Transverse colon (tissue), 4 donors: ENCODE measurements at regions not wholly inside any gene's neighbourhood (a gene's known extent, or its start where the extent isn't known, plus 50 kb on each side); places are given as distances from the start of the nearest gene placed in this dataset.
A peak's percentile ranks its signal among the peaks of the same experiment; 100 is the strongest.

Experiments used
- DNase-seq: peaks from one replicate; pipeline ENCODE4 v3.0.0-alpha.2; 2019
- H3K27ac ChIP-seq, 4 donors: fragments of 200-600 bp; sonication (generic); 2 replicates each; pipeline ENCODE4 v1.5.1; 2016 to 2018; ENCODE audit warnings: inconsistent platforms in 4 of 4
- H3K27me3 ChIP-seq: fragments of 200-600 bp; sonication (generic); 2 replicates; pipeline ENCODE4 v1.5.1; 2017; ENCODE audit warnings: inconsistent platforms
- H3K36me3 ChIP-seq, 4 donors: fragments of 200-600 bp; sonication (generic); 2 replicates each; pipeline ENCODE4 v1.5.1; 2017 to 2019; ENCODE audit warnings: inconsistent platforms in 4 of 4
- H3K4me1 ChIP-seq, 4 donors: fragments of 200-600 bp; sonication (generic); 2 replicates each; pipeline ENCODE4 v1.5.1; 2017 to 2020; ENCODE audit warnings: inconsistent platforms in 4 of 4
- H3K4me3 ChIP-seq, 4 donors: fragments of 200-600 bp; sonication (generic); 1 replicate in 1 of 4; 2 replicates in 3 of 4; pipeline versions ENCODE4 v1.5.1 to v1.6.1; 2017 to 2019; ENCODE audit warnings: inconsistent platforms in 4 of 4
- H3K9me3 ChIP-seq, 2 donors: fragments of 200-600 bp; sonication (generic); 2 replicates each; pipeline ENCODE4 v1.5.1; 2017 to 2019; ENCODE audit warnings: inconsistent platforms in 2 of 2
- CTCF ChIP-seq, 5 experiments: fragments of 200-600 bp in 3 of 5; fragments of 450-650 bp in 2 of 5; sonication (generic) in 3 of 5; IDR thresholded peaks; 1 replicate in 2 of 5; 2 replicates in 3 of 5; pipeline ENCODE4 v1.5.1; 2016 to 2017; ENCODE audit warnings: antibody characterized with exemption in 5 of 5, inconsistent platforms in 3 of 5, mild to moderate bottlenecking in 2 of 5, moderate library complexity in 1 of 5
- EP300 ChIP-seq: sonication (generic); formaldehyde crosslinking; IDR thresholded peaks from one replicate; pipeline ENCODE4 v1.6.1; 2017; ENCODE audit warnings: antibody characterized with exemption, low read depth
- POLR2A ChIP-seq: fragments of 450-650 bp; IDR thresholded peaks from one replicate; pipeline ENCODE4 v1.6.1; 2016; ENCODE audit warnings: antibody characterized with exemption, mild to moderate bottlenecking, moderate library complexity
- POLR2AphosphoS5 ChIP-seq, 3 donors: sonication (generic); formaldehyde crosslinking; IDR thresholded peaks; one replicate each; pipeline ENCODE4 v1.6.1; 2016; ENCODE audit warnings: antibody characterized with exemption in 3 of 3
- WGBS, 2 donors: methylation state at CpG; one replicate each; pipeline ENCODE4 v1.1.5; 2018; ENCODE audit warnings: low coverage in 1 of 2; 5-methylcytosine and 5-hydroxymethylcytosine counted together
- in situ Hi-C, 4 donors: fragments of 200-750 bp; cut with MboI; loops; one replicate each; pipeline versions ENCODE4 v1.15.0 to v1.15.1; 2017; ENCODE audit warnings: low sequenced_read_pairs in 3 of 4, low pct_ligation_motif_present in 1 of 4, low pct_unique_long_range_greater_than_20kb in 1 of 4
- intact Hi-C: fragments of 100-400 bp; cut with DNase I; formaldehyde crosslinking; loops from one replicate; pipeline ENCODE4 v1.15.1; 2023; ENCODE audit warnings: low total_unique reads

GRCh38 chr5:156042726-156043125 lies 284.2 kb upstream of the SGCD start:
- TF ChIP-seq POLR2AphosphoS5 (IDR thresholded peaks at IDR 0.05) = no peak
- TF ChIP-seq EP300 = no peak
- TF ChIP-seq POLR2A = no peak
- TF ChIP-seq CTCF (IDR thresholded peaks at IDR 0.05) = no peak
- in situ Hi-C loops (no loop called here), intact Hi-C loops (no loop called here)
- no peaks in the 10 kb centered on the region for H3K4me1 ChIP-seq
- no peak for DNase-seq
- 70 to 92% methylated on average over 1 of the region's 1 CpG for WGBS, 2 donors
- H3K36me3 ChIP-seq = no peaks in the 10 kb centered on the region
- no peak overlapping the region for H3K4me3 ChIP-seq
- no peaks in the 10 kb centered on the region for H3K9me3 ChIP-seq
- H3K27me3 ChIP-seq = no peaks in the 10 kb centered on the region
- H3K27ac ChIP-seq = no peak overlapping the region

DNA sequence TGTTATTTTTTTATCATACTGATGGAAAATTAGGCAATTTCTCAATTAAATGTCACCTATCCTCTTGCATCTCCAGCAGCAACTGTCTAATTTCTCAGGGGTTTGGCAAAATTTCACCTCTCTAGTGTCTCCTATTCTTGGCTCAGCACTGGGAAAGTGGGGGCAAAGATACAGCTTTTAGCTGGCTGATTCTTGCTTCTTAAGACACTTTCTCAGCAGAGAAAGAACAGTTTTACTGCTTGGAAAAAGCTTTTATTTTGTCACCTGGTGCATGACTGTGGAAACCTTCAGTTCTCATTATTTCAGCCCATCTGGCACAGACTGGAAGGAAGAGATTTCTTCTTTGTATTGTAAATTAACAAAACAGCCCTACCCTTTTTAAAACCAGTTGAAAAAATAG lies 283.6 kb upstream of the SGCD start:
- no peak for DNase-seq
- H3K9me3 ChIP-seq = no peaks in the 10 kb centered on the region
- no peaks in the 10 kb centered on the region for H3K36me3 ChIP-seq
- no peaks in the 10 kb centered on the region for H3K27me3 ChIP-seq
- in situ Hi-C loops (no loop called here), intact Hi-C loops (no loop called here)
- no peaks in the 10 kb centered on the region for H3K4me1 ChIP-seq
- TF ChIP-seq EP300 (no peak), POLR2AphosphoS5 (IDR thresholded peaks at IDR 0.05) (no peak), POLR2A (no peak), CTCF (IDR thresholded peaks at IDR 0.05) (no peak)
- H3K4me3 ChIP-seq = no peak overlapping the region
- no peak overlapping the region for H3K27ac ChIP-seq

DNA sequence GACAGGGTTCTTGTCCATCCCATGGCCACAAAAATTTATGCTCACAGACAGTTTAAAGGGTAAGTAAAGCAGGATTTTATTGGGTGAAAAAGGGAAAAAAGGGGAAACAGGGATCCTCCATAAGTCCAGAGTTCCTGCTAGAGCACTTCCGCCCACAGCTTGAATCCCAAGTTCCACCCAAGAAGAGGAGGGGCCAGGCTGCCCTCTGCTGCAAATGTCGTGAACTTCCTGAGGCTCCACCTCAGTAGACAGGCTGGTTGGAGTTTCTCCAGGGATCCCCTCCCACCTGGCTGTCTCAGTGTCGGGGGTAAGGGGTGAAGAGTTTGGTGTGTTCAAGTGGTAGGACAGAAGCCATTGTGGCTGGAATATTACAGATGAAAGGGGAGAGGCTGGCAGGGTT lies 275.0 kb upstream of the SGCD start:
- TF ChIP-seq CTCF (IDR thresholded peaks at IDR 0.05) = peak in 3 of 5 experiments; percentile 20 to 31 (median 22)
- TF ChIP-seq EP300 = no peak
- no peaks in the 10 kb centered on the region for H3K9me3 ChIP-seq
- H3K4me1 ChIP-seq = no peaks in the 10 kb centered on the region
- H3K27ac ChIP-seq = no peak overlapping the region
- in situ Hi-C loops (no loop called here), intact Hi-C loops (no loop called here)
- no peak overlapping the region for H3K4me3 ChIP-seq
- H3K36me3 ChIP-seq = no peaks in the 10 kb centered on the region
- H3K27me3 ChIP-seq = no peaks in the 10 kb centered on the region
- 43 to 52% methylated on average over 2 to 3 of the region's 3 CpGs for whole genome bisulfite sequencing, 2 donors
- DNase-seq = no peak

DNA sequence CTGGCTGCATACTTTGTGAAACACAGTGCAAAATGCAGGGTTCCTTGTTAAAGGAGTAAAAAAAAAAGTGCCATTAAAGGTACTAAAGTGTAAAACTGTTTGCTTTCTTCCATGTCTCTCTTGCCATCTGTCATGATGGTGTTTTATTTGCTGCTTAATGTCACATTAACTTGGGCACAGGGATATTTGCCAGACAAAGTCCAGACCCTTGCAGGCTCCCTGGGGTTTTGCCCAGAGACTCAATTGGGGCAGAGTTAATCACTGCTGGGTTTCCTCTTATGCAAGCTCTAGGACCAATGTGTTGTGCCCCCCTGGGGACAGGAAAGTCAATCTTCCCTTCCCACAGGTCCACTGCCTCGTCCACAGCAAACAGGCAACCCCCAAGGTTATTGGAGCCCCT lies 274.3 kb upstream of the SGCD start:
- H3K36me3 ChIP-seq = no peaks in the 10 kb centered on the region
- H3K27ac ChIP-seq = no peak overlapping the region
- H3K4me1 ChIP-seq = no peaks in the 10 kb centered on the region
- H3K4me3 ChIP-seq = no peak overlapping the region
- 0% methylated on average over 1 of the region's 1 CpG; no CpG with 5 or more reads in 1 of the 2 donors for WGBS, 2 donors
- no peaks in the 10 kb centered on the region for H3K9me3 ChIP-seq
- in situ Hi-C loops = no loop called here
- intact Hi-C loops = no loop called here
- H3K27me3 ChIP-seq = no peaks in the 10 kb centered on the region
- TF ChIP-seq EP300 (no peak), CTCF (IDR thresholded peaks at IDR 0.05) (no peak), POLR2A (no peak), POLR2AphosphoS5 (IDR thresholded peaks at IDR 0.05) (no peak)
- DNase-seq = no peak
